ENCODE measurements at regions not wholly inside any gene's neighbourhood (a gene's known extent, or its start where the extent isn't known, plus 50 kb on each side); places are given as distances from the start of the nearest gene placed in this dataset.

GRCh38 chr12:131537267-131537958 lies 173.5 kb upstream of the SFSWAP start:
- TF ChIP-seq REST (IDR thresholded peaks at IDR 0.05; ENCODE audit: insufficient read depth in 1 of 2, low read depth in 2 of 2, low read length in 2 of 2) (no peak), POLR2AphosphoS5 (IDR thresholded peaks at IDR 0.05; ENCODE audit: low read depth, low read length) (no peak), TAF1 (IDR thresholded peaks at IDR 0.05; ENCODE audit: borderline replicate concordance, insufficient read depth, low read length) (no peak)

Data from PFSK-1 (cell line).